GM18909 (cell line): ENCODE measurements at regions not wholly inside any gene's neighbourhood (a gene's known extent, or its start where the extent isn't known, plus 50 kb on each side); places are given as distances from the start of the nearest gene placed in this dataset.
"Not testable (repeated sequence)": the region's sequence is repeated elsewhere in the genome, so short reads cannot be mapped to it uniquely, and the experiment has no call there.

Experiments
- ATAC-seq: cut with Tn5 transposase; IDR thresholded peaks from one replicate; pipeline ENCODE4 v1.9.1; 2021; ENCODE audit warnings: mild to moderate bottlenecking; ENCODE audit not compliant: unreplicated experiment, poor library complexity

GRCh38 chr9:25472085-25472607, 206.1 kb downstream of the TUSC1 start:
- ATAC-seq, result no peak

- ATAC-seq, result no peak
Observed at GRCh38 chr9:25461416-25461815, 216.8 kb downstream of the TUSC1 start.

- ATAC-seq, result no peak
Observed at GRCh38 chr9:25453875-25454274, 224.4 kb downstream of the TUSC1 start.

GRCh38 chr9:25449503-25449902, 228.7 kb downstream of the TUSC1 start:
- ATAC-seq, result no peak

GRCh38 chr9:25445721-25446120, 232.5 kb downstream of the TUSC1 start:
- not testable (repeated sequence) for ATAC-seq

GRCh38 chr9:25442526-25442925, 235.7 kb downstream of the TUSC1 start:
- no peak for ATAC-seq

- no peak for ATAC-seq
Observed at GRCh38 chr9:25427898-25428297, 250.3 kb downstream of the TUSC1 start.

GRCh38 chr9:25427290-25427689, 251.0 kb downstream of the TUSC1 start:
- ATAC-seq, result no peak

GRCh38 chr9:25421560-25421959, 256.7 kb downstream of the TUSC1 start:
- no peak for ATAC-seq

GRCh38 chr9:25418974-25419373, 259.3 kb downstream of the TUSC1 start:
- no peak for ATAC-seq

- ATAC-seq, result no peak
Observed at GRCh38 chr9:25415718-25416117, 262.5 kb downstream of the TUSC1 start.

- no peak for ATAC-seq
Observed at GRCh38 chr9:25412646-25413045, 265.6 kb downstream of the TUSC1 start.

- ATAC-seq, result no peak
Observed at GRCh38 chr9:25397746-25398145, 280.5 kb downstream of the TUSC1 start.

GRCh38 chr9:25396828-25397227, 281.4 kb downstream of the TUSC1 start:
- no peak for ATAC-seq

- no peak for ATAC-seq
Observed at GRCh38 chr9:25381141-25381540, 297.1 kb downstream of the TUSC1 start.

GRCh38 chr9:25377039-25377438, 301.2 kb downstream of the TUSC1 start:
- no peak for ATAC-seq

GRCh38 chr9:25374281-25374680, 304.0 kb downstream of the TUSC1 start:
- no peak for ATAC-seq

- ATAC-seq, result no peak
Observed at GRCh38 chr9:25366906-25367305, 311.3 kb downstream of the TUSC1 start.

GRCh38 chr9:25353783-25354182, 324.5 kb downstream of the TUSC1 start:
- no peak for ATAC-seq

GRCh38 chr9:25350011-25350410, 328.2 kb downstream of the TUSC1 start:
- ATAC-seq, result no peak

- no peak for ATAC-seq
Observed at GRCh38 chr9:25322142-25322541, 356.1 kb downstream of the TUSC1 start.

- ATAC-seq, result no peak
Observed at GRCh38 chr9:25310961-25311360, 367.3 kb downstream of the TUSC1 start.

- no peak for ATAC-seq
Observed at GRCh38 chr9:25308549-25308948, 369.7 kb downstream of the TUSC1 start.
